GM10266 (cell line): ENCODE measurements at regions not wholly inside any gene's neighbourhood (a gene's known extent, or its start where the extent isn't known, plus 50 kb on each side); places are given as distances from the start of the nearest gene placed in this dataset.

Experiments
- DNase-seq: peaks from one replicate; pipeline ENCODE4 v3.0.0; 2012; ENCODE audit errors: extremely low spot score
- CTCF ChIP-seq: IDR thresholded peaks from 2 replicates; pipeline ENCODE4 v1.5.1; 2012; ENCODE audit warnings: mild to moderate bottlenecking, low read depth; ENCODE audit not compliant: control insufficient read depth, insufficient read depth; ENCODE audit errors: missing control alignments

GRCh38 chr12:40164034-40164433, 58.2 kb upstream of the SLC2A13 start:
- no peak for DNase-seq
- no peak for TF ChIP-seq CTCF

- no peak for DNase-seq
- no peak for TF ChIP-seq CTCF
Measured at GRCh38 chr12:40162033-40162432, 56.2 kb upstream of the SLC2A13 start.

GRCh38 chr12:40158592-40159111, 52.8 kb upstream of the SLC2A13 start:
- DNase-seq, result no peak
- no peak for TF ChIP-seq CTCF

- no peak for TF ChIP-seq CTCF
Measured at GRCh38 chr12:40157336-40157735, 51.5 kb upstream of the SLC2A13 start.

GRCh38 chr12:40156021-40156764, 50.3 kb upstream of the SLC2A13 start:
- no peak for DNase-seq
- no peak for TF ChIP-seq CTCF

More at GRCh38 chr12:40157336-40157735, 51.5 kb upstream of the SLC2A13 start:
- DNase-seq, result no peak
